Panc1 (cell line): ENCODE measurements at regions not wholly inside any gene's neighbourhood (a gene's known extent, or its start where the extent isn't known, plus 50 kb on each side); places are given as distances from the start of the nearest gene placed in this dataset.

Experiments used
- POLR2AphosphoS5 ChIP-seq: IDR thresholded peaks from 2 replicates; pipeline ENCODE4 v1.6.1; 2012; ENCODE audit warnings: mild to moderate bottlenecking, low read depth, low read length, moderate library complexity
- SIN3A ChIP-seq: IDR thresholded peaks from 2 replicates; pipeline ENCODE4 v1.6.1; 2012; ENCODE audit warnings: low read depth, mild to moderate bottlenecking, low read length, moderate library complexity, borderline replicate concordance; ENCODE audit not compliant: insufficient read depth
- TF ChIP-seq, protein P1 (sequence below): fragments of 450-650 bp; IDR thresholded peaks from 2 replicates; pipeline ENCODE4 v1.5.1; 2017; ENCODE audit warnings: mild to moderate bottlenecking

GRCh38 chr4:170803492-170803891, 713.7 kb upstream of the AADAT start:
- TF ChIP-seq, protein P1, sequence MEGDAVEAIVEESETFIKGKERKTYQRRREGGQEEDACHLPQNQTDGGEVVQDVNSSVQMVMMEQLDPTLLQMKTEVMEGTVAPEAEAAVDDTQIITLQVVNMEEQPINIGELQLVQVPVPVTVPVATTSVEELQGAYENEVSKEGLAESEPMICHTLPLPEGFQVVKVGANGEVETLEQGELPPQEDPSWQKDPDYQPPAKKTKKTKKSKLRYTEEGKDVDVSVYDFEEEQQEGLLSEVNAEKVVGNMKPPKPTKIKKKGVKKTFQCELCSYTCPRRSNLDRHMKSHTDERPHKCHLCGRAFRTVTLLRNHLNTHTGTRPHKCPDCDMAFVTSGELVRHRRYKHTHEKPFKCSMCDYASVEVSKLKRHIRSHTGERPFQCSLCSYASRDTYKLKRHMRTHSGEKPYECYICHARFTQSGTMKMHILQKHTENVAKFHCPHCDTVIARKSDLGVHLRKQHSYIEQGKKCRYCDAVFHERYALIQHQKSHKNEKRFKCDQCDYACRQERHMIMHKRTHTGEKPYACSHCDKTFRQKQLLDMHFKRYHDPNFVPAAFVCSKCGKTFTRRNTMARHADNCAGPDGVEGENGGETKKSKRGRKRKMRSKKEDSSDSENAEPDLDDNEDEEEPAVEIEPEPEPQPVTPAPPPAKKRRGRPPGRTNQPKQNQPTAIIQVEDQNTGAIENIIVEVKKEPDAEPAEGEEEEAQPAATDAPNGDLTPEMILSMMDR = no peak
- TF ChIP-seq SIN3A (no peak), POLR2AphosphoS5 (no peak)
